HCT116 (cell line): ENCODE measurements at regions not wholly inside any gene's neighbourhood (a gene's known extent, or its start where the extent isn't known, plus 50 kb on each side); places are given as distances from the start of the nearest gene placed in this dataset.

Experiments used
- CEBPB ChIP-seq: IDR thresholded peaks from 2 replicates; pipeline ENCODE4 v1.6.1; 2012; ENCODE audit warnings: low read depth
- POLR2AphosphoS5 ChIP-seq: IDR thresholded peaks from 2 replicates; pipeline ENCODE4 v1.6.1; 2011; ENCODE audit warnings: mild to moderate bottlenecking, low read depth, low read length, moderate library complexity
- SIN3A ChIP-seq: IDR thresholded peaks from 2 replicates; pipeline ENCODE4 v1.6.1; 2012; ENCODE audit warnings: low read depth
- TF ChIP-seq, protein P1 (sequence below): IDR thresholded peaks from 2 replicates; pipeline ENCODE4 v1.6.1; 2012
- TF ChIP-seq, protein P2 (sequence below), 3 experiments: fragments of 200-600 bp in 1 of 3; sonication (generic) in 1 of 3; IDR thresholded peaks in 2 of 3; conservative IDR thresholded peaks in 1 of 3; 2 replicates each; pipeline ENCODE4 v1.5.1; 2012 to 2017; ENCODE audit warnings: low read depth in 2 of 3, low read length in 2 of 3, antibody characterized with exemption in 1 of 3, borderline replicate concordance in 1 of 3, control low read depth in 1 of 3, mild to moderate bottlenecking in 1 of 3, mixed read lengths in 1 of 3, mixed run types in 1 of 3, moderate library complexity in 1 of 3; ENCODE audit not compliant: insufficient read depth in 1 of 3

DNA sequence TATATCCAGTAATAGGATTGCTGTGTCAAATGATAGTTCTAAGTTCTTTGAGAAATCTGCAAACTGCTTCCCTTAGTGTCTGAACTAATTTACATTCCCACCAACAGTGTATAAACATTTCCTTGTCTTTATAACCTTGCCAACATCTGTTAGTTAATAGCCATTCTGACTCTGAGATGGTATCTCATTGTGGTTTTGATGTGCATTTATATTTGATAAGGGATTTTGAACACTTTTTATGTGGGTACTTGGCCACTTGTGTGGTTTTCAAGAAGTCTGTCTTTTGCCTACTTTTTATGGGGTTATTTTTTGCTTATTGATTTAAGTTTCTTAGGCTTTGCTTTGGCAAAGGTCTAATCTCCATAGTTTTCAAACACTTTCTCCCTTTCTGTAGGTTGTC, 189.9 kb upstream of the CXCL13 start:
- TF ChIP-seq, protein P1, sequence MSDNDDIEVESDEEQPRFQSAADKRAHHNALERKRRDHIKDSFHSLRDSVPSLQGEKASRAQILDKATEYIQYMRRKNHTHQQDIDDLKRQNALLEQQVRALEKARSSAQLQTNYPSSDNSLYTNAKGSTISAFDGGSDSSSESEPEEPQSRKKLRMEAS: no peak
- TF ChIP-seq, protein P2, sequence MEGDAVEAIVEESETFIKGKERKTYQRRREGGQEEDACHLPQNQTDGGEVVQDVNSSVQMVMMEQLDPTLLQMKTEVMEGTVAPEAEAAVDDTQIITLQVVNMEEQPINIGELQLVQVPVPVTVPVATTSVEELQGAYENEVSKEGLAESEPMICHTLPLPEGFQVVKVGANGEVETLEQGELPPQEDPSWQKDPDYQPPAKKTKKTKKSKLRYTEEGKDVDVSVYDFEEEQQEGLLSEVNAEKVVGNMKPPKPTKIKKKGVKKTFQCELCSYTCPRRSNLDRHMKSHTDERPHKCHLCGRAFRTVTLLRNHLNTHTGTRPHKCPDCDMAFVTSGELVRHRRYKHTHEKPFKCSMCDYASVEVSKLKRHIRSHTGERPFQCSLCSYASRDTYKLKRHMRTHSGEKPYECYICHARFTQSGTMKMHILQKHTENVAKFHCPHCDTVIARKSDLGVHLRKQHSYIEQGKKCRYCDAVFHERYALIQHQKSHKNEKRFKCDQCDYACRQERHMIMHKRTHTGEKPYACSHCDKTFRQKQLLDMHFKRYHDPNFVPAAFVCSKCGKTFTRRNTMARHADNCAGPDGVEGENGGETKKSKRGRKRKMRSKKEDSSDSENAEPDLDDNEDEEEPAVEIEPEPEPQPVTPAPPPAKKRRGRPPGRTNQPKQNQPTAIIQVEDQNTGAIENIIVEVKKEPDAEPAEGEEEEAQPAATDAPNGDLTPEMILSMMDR (IDR thresholded peaks at IDR 0.05 in 2 of 3, conservative IDR thresholded peaks at IDR 0.05 in 1 of 3; ENCODE audit: borderline replicate concordance in 1 of 3, insufficient read depth in 1 of 3, low read depth in 2 of 3, low read length in 2 of 3): no peak
- TF ChIP-seq POLR2AphosphoS5 (no peak), SIN3A (no peak), CEBPB (no peak)
